HG03139 (cell line): ENCODE measurements at regions not wholly inside any gene's neighbourhood (a gene's known extent, or its start where the extent isn't known, plus 50 kb on each side); places are given as distances from the start of the nearest gene placed in this dataset.

Source experiments
- ATAC-seq: cut with Tn5 transposase; IDR thresholded peaks from one replicate; pipeline ENCODE4 v1.9.1; 2021; ENCODE audit not compliant: unreplicated experiment

- ATAC-seq: no peak
Measured at GRCh38 chr17:72005332-72006163, 115.3 kb upstream of the SOX9 start.

GRCh38 chr17:72008236-72008876, 112.5 kb upstream of the SOX9 start:
- ATAC-seq: no peak

- no peak for ATAC-seq
Measured at GRCh38 chr17:72011561-72011960, 109.3 kb upstream of the SOX9 start.

- no peak for ATAC-seq
Measured at GRCh38 chr17:72021417-72022041, 99.3 kb upstream of the SOX9 start.

GRCh38 chr17:72022328-72023275, 98.2 kb upstream of the SOX9 start:
- ATAC-seq: no peak

GRCh38 chr17:72024457-72024856, 96.4 kb upstream of the SOX9 start:
- ATAC-seq: no peak

GRCh38 chr17:72025113-72025512, 95.7 kb upstream of the SOX9 start:
- no peak for ATAC-seq

- peak; percentile 74 for ATAC-seq
Measured at GRCh38 chr17:72030067-72030899, 90.5 kb upstream of the SOX9 start.

GRCh38 chr17:72031219-72031884, 89.5 kb upstream of the SOX9 start:
- no peak for ATAC-seq

- no peak for ATAC-seq
Measured at GRCh38 chr17:72033334-72033733, 87.5 kb upstream of the SOX9 start.

- no peak for ATAC-seq
Measured at GRCh38 chr17:72034000-72034399, 86.8 kb upstream of the SOX9 start.

GRCh38 chr17:72038427-72038826, 82.4 kb upstream of the SOX9 start:
- no peak for ATAC-seq

- ATAC-seq: no peak
Measured at GRCh38 chr17:72039490-72039889, 81.3 kb upstream of the SOX9 start.

GRCh38 chr17:72046178-72046577, 74.6 kb upstream of the SOX9 start:
- ATAC-seq: no peak

GRCh38 chr17:72046643-72047612, 73.9 kb upstream of the SOX9 start:
- ATAC-seq: no peak

GRCh38 chr17:72049914-72050313, 70.9 kb upstream of the SOX9 start:
- ATAC-seq: no peak

- no peak for ATAC-seq
Measured at GRCh38 chr17:72053036-72053435, 67.8 kb upstream of the SOX9 start.

GRCh38 chr17:72053449-72053848, 67.4 kb upstream of the SOX9 start:
- no peak for ATAC-seq
